ENCODE measurements at regions not wholly inside any gene's neighbourhood (a gene's known extent, or its start where the extent isn't known, plus 50 kb on each side); places are given as distances from the start of the nearest gene placed in this dataset.

GRCh38 chr12:60176891-60177290 is 581.1 kb downstream of the SLC16A7 start:
- no peak for TF ChIP-seq EZH2 (IDR thresholded peaks at IDR 0.05)
- no peak for TF ChIP-seq CTCF (IDR thresholded peaks at IDR 0.05)
- no peak for TF ChIP-seq EZH2phosphoT487 (IDR thresholded peaks at IDR 0.05)
